Left ventricle myocardium superior (tissue), 1 donor: ENCODE measurements at regions not wholly inside any gene's neighbourhood (a gene's known extent, or its start where the extent isn't known, plus 50 kb on each side); places are given as distances from the start of the nearest gene placed in this dataset.

ENCODE experiments used
- ATAC-seq: fragments of 200-7000 bp; cut with Tn5 transposase; one replicate; pipeline ENCODE4 v1.9.1; 2020; ENCODE audit warnings: mild to moderate bottlenecking, moderate library complexity
- DNase-seq: peaks from one replicate; pipeline ENCODE4 v3.0.0-alpha.2; 2020
- intact Hi-C: fragments of 100-400 bp; cut with micrococcal nuclease; formaldehyde crosslinking; loops from one replicate; pipeline ENCODE4 v1.11.0; 2022
- donor health status: DM: no; HTN: yes; CAD: no; lungs with severe emphysema.

DNA sequence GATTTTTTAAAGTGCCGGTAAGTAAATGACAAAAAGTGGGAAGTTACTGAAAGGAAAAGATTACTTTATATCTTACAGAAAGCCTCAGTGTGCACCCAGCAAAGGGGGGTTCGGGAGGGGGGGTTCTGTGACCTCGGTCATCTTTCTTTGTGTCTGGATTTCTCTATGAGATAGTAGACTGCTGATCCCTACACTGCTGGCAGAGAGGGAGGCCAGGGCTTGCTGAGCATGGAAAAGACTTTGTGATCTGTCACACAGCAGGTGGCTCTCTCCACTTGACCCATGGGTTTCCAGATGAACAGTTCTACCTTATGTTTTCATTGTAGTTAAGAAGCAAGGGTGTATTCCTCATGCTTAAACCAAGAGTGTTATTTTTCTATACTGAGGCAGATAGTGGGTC lies 475.6 kb downstream of the PCDH10 start:
- DNase-seq (no peak), ATAC-seq (no peak)
- intact Hi-C loops: no loop called here

DNA sequence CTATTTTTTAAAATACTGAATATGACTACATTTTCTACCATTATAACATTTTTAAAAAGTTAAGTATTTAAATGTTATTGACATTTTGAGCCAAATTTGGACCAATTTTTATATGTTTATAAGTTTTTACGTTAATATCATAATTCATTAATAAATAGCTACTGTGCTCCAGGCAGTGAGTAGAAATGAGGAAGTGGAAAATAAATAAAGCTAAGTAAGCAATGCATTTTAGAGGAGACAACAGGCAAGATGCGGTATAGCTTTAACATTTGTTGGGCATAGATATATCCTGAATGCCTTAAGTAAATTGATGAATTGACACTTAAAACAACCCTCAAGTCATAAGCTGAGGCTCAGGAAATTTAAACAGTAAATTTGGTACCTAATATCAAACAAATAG lies 474.8 kb downstream of the PCDH10 start:
- DNase-seq (no peak), ATAC-seq (no peak)
- intact Hi-C loops: no loop called here

DNA sequence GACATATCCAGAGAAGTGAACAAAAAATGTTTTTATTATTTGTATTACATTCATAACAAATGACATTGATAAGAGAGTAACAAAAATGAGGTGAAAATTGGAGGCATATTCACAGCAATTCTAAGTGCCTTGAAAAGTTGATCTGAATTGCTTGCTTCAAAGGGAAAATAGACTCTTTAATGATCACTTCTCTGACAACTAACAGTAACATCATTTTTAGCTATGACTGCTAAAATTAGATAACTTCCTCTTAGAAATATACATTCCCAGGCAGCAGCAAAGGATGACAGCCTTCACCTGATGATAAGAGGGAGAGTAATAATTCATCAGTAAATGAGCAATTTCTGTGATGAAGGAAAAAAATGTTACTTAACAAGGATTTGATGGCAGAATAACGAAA lies 472.5 kb downstream of the PCDH10 start:
- intact Hi-C loops: no loop called here

DNA sequence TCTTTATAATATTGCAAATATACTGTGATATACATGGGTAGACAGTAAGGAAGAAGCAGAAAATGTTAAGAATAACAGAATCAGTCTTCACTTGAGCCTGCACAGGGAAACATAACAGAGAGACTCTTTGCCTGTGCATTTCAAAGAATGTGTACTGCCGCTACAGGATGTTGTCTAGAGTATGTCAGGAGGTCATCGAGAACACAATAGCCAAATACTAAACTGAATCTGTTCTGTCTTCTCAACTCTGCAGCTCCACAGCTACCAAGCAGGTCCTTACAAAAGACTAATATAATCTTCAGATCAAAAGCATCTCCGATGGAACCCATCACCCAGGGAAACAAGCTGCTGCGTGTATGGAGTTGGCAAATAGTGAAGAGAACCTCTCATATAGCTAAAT lies 471.5 kb downstream of the PCDH10 start:
- ATAC-seq (no peak), DNase-seq (no peak)
- intact Hi-C loops: no loop called here

More for the DNA sequence above, 472.5 kb downstream of the PCDH10 start:
- ATAC-seq (no peak), DNase-seq (no peak)

DNA sequence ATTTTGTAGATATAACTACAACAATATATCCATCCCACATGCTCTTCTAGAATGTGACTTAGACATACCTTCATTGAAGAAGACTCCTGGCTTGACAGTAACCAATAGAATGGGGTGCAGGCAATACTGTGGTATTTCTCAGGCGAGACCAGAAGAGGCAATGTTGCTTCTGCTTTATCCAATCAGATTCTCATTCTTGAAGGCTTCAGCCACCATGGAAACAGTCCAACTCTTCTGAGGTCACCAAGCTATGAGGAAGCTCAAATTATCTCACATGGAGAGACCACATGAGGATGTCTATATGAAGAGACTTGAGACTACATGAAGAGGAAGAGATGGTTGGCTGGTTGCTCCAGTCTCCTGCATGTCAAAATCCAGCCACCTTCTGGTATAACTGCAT lies 469.9 kb downstream of the PCDH10 start:
- intact Hi-C loops: no loop called here
- no peak for ATAC-seq

DNA sequence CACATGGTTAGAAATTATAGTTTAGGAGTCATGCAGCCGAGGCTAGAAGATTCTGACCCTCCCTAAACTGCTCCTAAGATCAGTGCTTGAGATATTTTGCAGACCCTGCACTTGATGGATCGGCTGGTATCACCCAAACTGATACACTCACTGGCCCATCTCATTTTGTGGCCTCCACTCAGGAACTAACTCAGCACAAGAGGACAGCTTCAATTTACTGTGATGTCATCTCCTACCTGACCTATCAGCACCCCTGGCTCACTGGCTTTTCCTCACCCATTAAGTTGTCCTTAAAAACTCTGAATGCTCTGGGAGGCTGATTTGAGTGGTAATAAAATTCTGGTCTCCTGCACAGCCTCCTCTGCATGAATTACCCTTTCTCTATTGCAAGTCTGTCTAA lies 450.9 kb downstream of the PCDH10 start:
- no peak for ATAC-seq
- no peak for DNase-seq
- intact Hi-C loops: no loop called here

More for the DNA sequence above, 469.9 kb downstream of the PCDH10 start:
- no peak for DNase-seq

DNA sequence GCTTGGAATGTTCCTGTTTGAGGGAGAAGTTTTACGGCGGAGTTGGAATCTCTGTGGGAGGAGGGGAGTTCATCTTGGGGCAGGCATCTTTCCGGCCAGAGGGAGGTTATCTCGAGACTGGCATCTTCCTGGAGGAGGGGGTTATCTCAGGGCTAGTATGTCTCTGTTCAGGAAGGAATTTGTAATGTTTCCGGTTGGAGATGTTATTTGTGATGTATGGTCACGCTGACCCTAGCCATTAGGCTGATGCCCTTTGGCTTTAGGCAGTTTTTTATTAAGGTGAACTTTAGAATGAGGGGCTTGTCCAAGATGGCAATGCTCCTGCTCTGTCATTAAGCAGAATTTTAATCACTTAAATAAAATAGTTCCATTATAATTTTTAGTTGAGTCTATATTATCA lies 449.7 kb downstream of the PCDH10 start:
- ATAC-seq: no peak
- intact Hi-C loops: no loop called here

DNA sequence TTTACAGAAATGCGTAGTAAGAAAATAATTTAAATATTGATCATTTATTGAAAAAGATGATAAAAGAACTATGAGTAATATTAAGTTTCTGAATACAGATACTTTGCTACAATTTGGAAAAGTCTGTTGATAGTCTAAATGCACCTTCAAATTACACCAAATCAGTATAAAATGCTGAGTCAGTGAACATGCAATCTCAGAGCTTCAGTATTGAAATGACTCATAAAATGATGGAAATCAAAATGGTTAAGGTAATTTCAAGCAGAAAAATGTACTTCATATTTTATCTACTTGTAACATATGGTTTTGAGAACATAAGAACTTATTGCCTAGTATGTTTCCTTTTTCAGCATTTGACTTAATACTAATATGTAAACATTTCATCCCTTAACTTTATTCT lies 448.2 kb downstream of the PCDH10 start:
- ATAC-seq (no peak), DNase-seq (no peak)
- intact Hi-C loops: no loop called here

More for the DNA sequence above, 449.7 kb downstream of the PCDH10 start:
- DNase-seq: no peak

DNA sequence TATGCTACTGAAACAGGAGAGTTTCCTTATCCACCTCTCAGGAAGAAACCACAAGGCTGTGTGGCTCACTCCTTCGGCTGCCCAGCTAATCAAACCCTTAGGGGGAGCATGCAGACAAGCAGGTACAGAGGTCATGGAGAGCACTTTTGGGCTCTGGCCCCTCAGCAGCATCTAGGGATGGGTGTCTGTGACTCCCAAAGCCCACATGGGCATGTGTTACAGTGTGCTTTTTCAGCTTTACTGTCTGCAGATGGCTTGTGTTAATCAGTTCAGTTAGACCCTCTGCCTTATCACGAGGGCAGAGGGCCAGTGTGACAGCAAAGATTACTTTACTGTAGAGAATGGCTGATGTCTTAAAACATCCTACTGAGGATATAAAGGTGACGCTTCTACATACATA lies 447.4 kb downstream of the PCDH10 start:
- DNase-seq (no peak), ATAC-seq (no peak)
- intact Hi-C loops: no loop called here

DNA sequence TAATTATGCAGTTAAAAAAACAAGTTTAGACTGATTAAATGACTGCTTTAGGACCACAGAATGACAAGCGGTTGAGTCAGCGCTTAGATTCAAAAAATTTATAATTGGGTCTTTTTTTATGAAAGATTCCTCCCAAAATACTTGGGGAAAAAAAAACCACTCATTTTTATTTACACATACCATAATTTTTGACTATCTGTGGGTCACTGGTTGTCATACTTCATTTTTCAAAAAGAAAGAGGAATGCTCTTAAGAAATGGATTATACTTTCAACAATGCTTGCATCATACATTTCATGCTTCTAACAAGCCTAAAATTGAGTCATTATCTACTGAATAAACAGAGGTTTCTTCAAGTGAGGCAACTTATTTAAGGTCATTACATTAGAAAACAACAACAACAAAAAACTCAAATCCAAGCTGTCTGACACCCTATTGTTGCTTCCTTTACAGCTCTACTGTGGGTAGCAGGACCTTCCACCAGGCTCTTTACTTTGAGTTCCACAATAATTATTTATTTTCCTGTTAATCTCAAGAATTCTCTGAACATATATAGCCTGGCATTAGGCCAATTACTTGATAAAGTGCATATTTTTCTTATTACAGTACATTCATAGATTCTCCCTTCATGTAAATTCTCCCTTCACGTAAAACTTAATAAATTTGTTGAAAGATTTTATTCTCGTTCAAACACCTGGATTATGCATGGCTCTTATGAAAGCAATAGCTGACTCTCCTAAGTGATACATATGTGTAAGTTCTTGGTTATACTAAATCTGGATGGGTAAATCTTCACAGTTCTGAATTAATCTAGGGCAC lies 445.5 kb downstream of the PCDH10 start:
- DNase-seq: no peak
- no peak for ATAC-seq
- intact Hi-C loops: no loop called here

DNA sequence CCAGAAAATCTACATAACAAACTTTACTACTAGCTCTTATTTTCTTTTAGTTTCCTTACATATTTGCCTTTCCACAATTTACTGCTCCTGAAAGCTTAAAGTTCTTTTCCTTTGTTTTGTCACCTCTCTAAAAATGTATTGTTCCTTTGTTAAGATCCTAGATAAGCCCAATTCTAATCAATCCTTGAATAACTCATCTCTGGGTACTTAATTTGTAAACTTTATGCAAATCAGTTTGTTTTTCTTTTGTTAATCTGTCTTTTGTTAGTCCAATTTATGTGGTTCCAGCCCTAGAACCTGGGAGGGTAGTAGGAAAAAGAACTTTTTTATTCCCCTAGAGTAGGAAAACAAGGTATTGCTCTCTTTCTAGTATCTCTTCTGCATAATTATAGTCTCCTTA lies 444.7 kb downstream of the PCDH10 start:
- DNase-seq (no peak), ATAC-seq (no peak)
- intact Hi-C loops: no loop called here

DNA sequence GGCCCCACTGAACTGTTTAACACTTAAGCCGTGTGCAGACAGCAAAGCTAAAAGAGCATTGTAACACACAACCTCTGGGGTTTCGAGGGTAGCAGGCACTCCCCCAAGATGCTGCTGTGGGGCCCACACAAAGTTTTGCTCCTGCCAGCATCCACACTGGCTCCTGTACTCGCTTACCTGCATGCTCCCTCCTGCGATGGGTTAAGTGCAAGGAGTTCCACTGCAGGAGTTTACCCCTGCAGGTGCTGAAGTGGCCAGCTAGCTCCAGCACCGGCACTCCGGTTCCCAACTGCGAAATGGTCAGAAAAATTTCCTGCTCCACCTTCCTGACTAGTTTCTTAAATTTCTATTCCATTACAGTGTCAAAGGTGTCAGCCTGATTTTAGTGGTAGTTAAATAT lies 443.5 kb downstream of the PCDH10 start:
- ATAC-seq (no peak), DNase-seq (no peak)
- intact Hi-C loops: no loop called here

DNA sequence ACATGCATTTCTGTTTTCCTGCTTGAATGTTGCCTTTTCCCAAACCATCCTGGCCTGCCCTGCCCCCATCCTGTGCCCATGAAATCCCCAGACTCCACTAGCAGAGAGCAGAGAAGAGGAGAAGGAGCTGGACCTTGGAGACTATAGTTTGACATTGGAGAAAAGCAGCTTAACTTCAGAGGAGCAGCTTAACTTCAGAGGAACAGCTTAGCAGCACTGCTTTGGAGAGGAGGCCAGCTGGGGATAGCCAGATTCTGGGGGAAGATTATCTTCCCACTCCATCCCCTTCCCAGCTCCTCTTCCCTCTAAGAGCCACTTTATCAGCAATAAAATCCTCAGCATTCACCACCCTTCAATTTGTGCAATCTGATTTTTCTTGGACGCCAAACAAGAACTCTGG lies 443.0 kb downstream of the PCDH10 start:
- intact Hi-C loops: no loop called here
- DNase-seq (no peak), ATAC-seq (no peak)

DNA sequence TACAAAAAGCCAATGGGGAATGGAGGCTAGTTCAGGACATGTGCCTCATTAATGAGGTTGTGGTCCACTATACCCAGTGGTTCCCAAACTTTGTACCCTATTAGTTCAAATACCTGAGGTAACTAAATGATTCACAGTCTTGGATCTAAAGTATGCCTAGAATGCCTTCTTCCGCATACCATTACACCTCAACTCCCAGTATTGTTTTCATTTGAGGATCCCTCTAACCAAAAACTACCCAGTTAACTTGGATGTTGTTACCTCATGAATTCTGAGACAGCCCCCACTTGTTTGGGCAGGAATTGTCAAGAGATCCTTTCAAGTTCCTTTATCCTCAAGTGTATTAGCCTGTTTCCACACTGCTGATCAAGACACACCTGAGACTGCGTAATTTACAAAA lies 439.2 kb downstream of the PCDH10 start:
- DNase-seq (no peak), ATAC-seq (no peak)
- intact Hi-C loops: no loop called here

DNA sequence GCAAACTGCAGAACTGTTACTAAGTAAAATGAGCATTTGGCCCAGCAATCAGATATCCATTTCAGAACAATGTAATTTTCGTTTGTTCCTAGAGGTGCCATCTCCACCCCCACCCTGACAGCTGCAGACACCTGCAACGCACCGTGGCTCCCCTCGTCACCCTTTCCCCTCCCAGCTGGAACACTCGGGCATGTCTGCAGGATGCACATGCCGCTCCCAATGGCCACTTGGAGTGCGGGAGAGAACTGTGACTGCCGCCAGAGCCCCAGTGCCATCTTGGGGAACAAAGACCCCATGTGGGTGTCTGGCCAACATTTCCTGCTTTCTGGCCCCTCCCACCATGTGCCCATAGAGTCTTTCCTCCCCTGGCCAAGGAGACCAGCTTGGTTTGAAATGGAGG lies 436.2 kb downstream of the PCDH10 start:
- no peak for ATAC-seq
- no peak for DNase-seq
- intact Hi-C loops: no loop called here

DNA sequence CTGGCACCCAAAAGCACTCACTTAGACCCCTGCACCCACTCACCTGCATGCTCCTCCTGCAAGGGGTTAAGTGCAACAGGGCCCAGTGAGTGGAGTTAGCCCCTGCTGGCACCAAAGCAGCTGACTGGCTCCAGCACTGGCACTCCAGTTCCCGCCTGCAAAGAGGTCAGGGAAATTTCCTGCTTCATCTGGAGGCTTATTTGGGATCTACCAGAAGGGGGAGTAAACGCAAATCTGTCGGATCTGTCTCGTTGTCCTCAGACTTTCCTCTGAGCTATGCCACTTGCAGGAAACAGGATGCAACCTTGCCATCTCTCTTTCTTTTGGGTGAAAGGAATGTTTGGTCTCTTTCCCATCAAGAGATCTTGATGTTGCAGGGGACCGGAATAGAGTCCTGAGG lies 435.6 kb downstream of the PCDH10 start:
- intact Hi-C loops: no loop called here
- no peak for DNase-seq
- ATAC-seq: no peak

DNA sequence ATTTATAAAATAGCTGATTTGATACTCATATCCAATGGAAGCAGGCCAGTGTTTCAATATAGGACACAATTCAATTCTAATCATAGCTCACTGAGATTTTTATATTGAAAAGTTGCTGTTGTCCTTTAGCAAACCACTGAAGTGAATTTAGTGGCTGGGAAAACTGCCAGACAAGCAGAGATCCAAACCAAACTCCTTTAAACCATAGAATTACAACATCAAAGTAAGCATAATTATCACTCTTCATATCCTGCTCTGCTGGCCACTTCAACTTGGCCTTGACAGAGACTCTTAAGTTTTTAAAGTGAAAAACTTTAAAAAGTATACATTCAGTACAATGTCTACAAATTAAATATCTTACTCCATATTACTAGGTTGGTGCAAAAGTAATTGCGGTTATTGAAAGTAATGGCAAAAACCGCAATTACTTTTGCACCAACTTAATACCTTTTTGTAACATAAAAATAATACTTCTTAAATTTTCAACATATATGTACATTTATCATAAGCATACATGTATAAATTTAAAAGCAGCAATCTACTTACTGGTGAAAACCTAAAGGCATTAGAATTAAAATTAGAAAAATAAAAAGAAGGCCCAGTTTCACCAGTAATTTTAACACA lies 433.0 kb downstream of the PCDH10 start:
- DNase-seq: no peak
- intact Hi-C loops: no loop called here
- ATAC-seq: no peak

DNA sequence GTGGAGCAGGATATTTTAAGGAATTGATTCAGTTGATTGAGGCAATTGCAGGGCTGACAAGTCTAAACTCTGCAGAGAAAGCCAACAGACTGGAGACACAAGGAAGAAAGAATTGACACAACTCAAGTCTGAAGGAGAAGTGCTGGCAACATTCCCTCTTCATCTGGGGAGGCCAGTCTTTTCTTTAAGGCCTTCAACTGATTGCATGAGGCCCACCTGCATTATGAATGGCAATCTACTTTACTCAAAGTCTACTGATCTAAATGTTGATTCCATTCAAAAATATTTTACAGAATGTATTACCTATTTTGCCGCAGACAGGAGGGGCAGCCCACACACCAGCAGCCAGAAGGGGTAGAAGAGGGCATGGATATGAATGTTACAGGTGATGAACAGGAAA lies 425.2 kb downstream of the PCDH10 start:
- intact Hi-C loops: no loop called here
- ATAC-seq (no peak), DNase-seq (no peak)

DNA sequence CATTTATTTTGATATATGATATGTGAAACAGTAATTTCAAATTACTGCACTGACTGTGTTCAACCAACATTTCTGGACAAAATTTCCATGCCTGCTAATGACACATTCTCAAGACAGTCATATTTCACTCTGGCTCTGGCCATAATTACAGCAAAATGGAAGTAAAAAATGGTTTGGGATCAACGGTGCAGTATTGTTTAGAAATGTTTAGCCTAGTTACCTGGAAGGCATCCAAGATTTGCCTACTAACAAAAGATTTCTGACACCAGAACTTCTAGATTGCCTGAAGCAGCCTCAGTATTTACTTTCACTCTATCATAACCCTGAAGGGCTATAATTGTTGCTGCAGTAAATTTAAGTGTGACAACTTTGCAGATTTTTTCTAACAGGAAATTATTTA lies 416.3 kb downstream of the PCDH10 start:
- no peak for DNase-seq
- intact Hi-C loops: no loop called here
- ATAC-seq: no peak

DNA sequence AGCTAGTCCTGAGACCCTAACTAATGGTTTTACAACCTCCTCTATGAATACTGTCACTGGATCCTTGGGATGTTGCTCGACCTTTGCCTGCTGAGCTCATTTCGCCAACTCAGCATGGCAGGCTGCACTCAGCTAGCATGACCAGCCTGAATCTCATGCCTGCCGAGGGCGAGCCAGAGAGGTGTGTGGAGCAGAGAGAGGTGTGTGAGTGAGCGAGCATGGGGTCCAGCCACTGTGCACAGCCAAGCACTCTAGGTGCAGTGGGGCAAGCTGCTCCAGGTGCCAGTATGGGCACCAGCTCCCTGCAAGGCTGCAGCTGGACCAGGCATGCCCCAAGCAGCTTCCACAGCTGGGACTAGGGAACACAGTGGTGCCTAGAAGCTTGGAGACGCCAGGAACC lies 410.9 kb downstream of the PCDH10 start:
- ATAC-seq (no peak), DNase-seq (no peak)
- intact Hi-C loops: no loop called here

DNA sequence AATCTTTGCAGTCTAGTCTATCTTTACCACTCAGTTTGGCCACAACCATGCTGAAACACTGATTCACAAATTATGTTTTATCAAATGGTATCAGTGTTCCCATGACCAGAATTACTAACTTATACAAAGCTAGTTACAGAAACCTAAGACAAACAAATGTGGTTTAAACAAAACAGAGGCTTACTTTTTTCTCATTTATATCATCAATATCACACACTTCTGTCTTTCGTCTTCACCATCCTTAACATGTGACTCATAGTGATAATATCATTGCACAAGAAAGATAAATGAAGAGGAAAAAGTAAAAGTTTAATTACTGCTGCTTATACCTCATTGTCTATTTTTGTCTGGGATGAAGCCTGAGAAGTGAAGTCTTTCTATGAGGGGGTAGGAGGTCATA lies 406.6 kb downstream of the PCDH10 start:
- ATAC-seq (no peak), DNase-seq (no peak)
- intact Hi-C loops: no loop called here
